Kidney epithelial cell (primary cell): ENCODE measurements at regions not wholly inside any gene's neighbourhood (a gene's known extent, or its start where the extent isn't known, plus 50 kb on each side); places are given as distances from the start of the nearest gene placed in this dataset.

Source experiments
- DNase-seq: peaks from one replicate; pipeline ENCODE4 v3.0.0-alpha.2; 2010; ENCODE audit warnings: low read depth
- H3K27me3 ChIP-seq: 2 replicates; pipeline ENCODE4 v1.6.0; 2011; ENCODE audit warnings: low read length; ENCODE audit not compliant: control insufficient read depth, insufficient read depth
- H3K36me3 ChIP-seq: 2 replicates; pipeline ENCODE4 v1.5.1; 2011; ENCODE audit warnings: low read length; ENCODE audit not compliant: control insufficient read depth, insufficient read depth
- H3K4me3 ChIP-seq: 2 replicates; pipeline ENCODE4 v1.5.1; 2011; ENCODE audit warnings: low read depth, mild to moderate bottlenecking, control low read depth, low read length
- CTCF ChIP-seq: IDR thresholded peaks from 2 replicates; pipeline ENCODE4 v1.5.1; 2011; ENCODE audit warnings: mild to moderate bottlenecking, moderate library complexity, low read length, control low read depth, inconsistent platforms; ENCODE audit not compliant: insufficient read depth, poor library complexity, severe bottlenecking

- Histone ChIP-seq H3K27me3 (no peaks in the 10 kb centered on the region), H3K4me3 (no peak overlapping the region), H3K36me3 (no peaks in the 10 kb centered on the region)
- DNase-seq: no peak
- no peak for TF ChIP-seq CTCF
Measured at GRCh38 chr16:52293204-52293603, 253.7 kb downstream of the TOX3 start.

- H3K4me3 ChIP-seq: no peak overlapping the region
- no peak for DNase-seq
- no peak for TF ChIP-seq CTCF
- no peaks in the 10 kb centered on the region for H3K27me3 ChIP-seq
- H3K36me3 ChIP-seq: no peaks in the 10 kb centered on the region
Measured at GRCh38 chr16:52283584-52284375, 263.2 kb downstream of the TOX3 start.

DNA sequence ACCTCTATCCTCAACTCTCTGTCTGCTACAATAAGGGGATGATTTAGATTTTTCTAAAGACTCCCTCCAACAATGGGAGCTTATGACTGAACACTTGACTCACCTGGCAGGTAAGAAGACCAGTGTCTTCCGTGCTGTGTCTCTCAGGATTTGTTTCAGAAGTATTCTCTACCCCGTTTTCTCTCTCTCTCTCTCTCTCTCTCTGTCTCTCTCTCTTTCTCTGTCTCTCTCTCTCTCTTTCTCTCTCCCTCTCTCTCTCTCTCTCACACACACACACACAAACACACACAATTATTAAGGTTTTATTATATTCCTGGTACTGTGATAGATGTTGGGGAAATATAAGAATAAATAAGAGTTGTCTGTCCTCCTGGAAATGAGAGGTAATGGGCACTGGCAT lies 263.9 kb downstream of the TOX3 start:
- TF ChIP-seq CTCF: no peak
- Histone ChIP-seq H3K27me3 (no peaks in the 10 kb centered on the region), H3K4me3 (no peak overlapping the region), H3K36me3 (no peaks in the 10 kb centered on the region)
- DNase-seq: no peak

DNA sequence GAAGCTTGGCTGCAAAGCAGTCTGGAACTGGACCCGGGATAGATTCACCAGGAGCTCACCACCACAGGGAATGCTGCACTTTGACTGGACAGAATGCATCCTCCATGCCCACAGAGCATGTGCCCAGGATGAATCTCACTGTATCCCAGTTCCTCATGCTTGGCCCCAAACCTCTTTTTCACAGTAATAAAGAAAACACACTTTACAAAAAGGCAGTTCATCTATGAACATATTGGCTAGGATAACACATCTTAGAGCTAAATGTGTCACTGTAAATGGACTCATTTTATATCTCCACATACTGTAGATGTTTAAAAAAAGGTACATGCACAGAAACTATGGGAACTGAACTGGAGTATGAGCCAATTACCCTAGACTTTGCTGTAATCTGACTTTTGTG lies 266.9 kb downstream of the TOX3 start:
- H3K27me3 ChIP-seq: no peaks in the 10 kb centered on the region
- no peak for TF ChIP-seq CTCF
- no peak for DNase-seq
- H3K36me3 ChIP-seq: no peaks in the 10 kb centered on the region
- H3K4me3 ChIP-seq: no peak overlapping the region

- DNase-seq: no peak
- H3K27me3 ChIP-seq: no peaks in the 10 kb centered on the region
- TF ChIP-seq CTCF: no peak
- no peak overlapping the region for H3K4me3 ChIP-seq
- no peaks in the 10 kb centered on the region for H3K36me3 ChIP-seq
Measured at GRCh38 chr16:52271088-52271750, 275.7 kb downstream of the TOX3 start.
